ENCODE measurements at regions not wholly inside any gene's neighbourhood (a gene's known extent, or its start where the extent isn't known, plus 50 kb on each side); places are given as distances from the start of the nearest gene placed in this dataset.
"Not testable (repeated sequence)": the region's sequence is repeated elsewhere in the genome, so short reads cannot be mapped to it uniquely, and the experiment has no call there.

DNA sequence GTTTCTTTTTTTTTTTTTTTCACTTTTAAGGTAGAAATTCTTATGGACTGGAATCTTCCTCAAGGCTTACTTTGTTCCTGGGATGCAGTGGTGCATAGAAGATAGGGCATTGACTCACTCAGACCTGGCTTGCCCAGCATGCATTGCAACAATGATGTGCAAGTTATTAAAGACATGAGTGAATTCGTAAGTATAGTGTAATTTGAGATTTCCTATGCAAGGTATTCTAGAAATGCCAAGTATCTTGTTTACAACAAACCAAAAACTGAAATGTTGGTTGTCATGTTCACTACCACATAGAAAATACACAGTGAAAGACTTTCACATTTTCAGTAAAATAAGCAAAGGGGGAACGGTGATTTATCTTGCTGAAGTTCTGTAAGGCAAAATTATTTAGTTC, 56.5 kb upstream of the FNDC3B start:
- no peak for FAIRE-seq

DNA sequence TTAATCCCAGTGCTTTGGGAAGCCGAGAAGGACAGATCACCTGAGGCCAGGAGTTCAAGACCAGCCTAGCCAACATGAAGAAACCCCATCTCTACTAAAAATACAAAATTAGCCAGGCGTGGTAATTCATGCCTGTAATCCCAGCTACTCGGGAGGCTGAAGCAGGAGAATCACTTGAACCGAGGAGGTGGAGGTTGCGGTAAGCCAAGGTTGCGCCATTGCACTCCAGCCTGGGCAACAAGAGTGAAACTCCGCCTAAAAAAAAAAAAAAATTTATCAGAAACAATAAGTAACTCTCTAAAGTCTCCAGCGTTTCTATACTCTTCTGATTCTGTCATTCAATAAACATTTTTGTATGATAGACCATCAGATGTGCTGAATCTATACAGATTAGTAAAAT, 55.7 kb upstream of the FNDC3B start:
- FAIRE-seq, result not testable (repeated sequence)

GRCh38 chr3:171984883-171985282, 54.5 kb upstream of the FNDC3B start:
- FAIRE-seq, result no peak

- no peak for FAIRE-seq
These were observed 53.2 kb upstream of the FNDC3B start for GRCh38 chr3:171986176-171986575.

DNA sequence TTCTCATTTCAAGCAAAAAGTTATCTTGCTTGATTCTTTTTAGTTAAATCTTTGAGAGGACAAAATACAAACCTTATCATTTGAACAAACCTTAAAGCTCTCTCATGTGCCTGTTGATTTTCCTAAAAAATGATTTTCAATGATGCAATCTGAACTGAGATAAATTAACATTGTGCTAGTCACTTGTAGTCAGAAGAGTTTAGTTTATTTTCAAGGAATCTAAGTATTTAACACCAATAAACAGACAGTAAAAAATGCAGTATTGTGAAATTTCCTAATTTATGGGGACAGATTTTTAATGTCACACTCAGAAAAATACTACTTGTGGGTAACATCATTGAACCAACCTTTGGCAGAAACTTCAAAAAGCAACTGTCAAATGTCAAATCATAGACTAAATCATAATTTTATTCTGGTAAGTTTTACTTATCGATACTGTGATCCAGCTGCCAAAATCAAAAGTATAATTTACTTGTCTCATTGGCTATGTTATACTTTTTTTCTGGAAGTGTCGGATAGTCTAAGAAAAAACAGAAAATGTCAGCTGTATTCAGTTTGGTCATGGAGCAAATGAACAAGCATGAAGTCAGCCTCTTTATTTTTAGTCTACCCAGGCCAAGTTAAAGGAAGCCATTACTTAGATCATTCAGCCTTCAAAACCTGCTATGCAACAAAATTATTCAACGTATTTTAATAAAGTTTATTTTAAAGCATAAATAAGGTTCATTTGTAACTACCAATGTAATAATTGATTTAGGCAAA, 52.4 kb upstream of the FNDC3B start:
- FAIRE-seq, result no peak

Data from colon (tissue), 2 donors.